ENCODE measurements at regions not wholly inside any gene's neighbourhood (a gene's known extent, or its start where the extent isn't known, plus 50 kb on each side); places are given as distances from the start of the nearest gene placed in this dataset.

DNA sequence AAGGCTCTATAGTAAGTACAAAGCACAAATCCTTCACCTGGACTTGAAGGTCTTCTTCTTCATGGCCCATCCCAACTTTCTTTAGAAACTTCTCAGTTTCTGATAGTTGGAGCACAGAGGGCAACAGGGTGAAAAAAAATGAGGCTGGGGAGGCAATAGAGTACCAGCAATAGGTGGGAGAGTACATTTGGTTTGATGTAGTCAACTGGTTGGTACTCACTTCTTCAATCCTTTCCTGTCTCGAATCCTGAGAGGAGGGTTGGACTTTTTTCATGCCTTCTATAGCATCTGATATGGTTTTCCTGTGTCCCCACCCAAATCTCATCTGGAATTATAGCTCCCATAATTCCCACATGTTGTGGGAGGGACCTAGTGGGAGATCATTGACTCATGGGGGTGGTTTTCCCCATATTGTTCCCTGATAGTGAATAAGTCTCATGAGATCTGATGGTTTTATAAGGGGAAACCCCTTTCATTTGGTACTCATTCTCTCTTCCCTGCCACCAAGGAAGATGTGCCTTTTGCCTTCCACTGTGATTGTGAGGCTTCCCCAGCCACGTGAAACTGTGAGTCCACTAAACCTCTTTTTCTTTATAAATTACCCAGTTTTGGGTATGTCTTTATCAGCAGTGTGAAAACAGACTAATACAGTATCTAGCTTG, 75.9 kb upstream of the LCLAT1 start:
- H3K27ac Mint-ChIP-seq: no peak overlapping the region
- H3K4me3 ChIP-seq (ENCODE audit: low read length): no peak overlapping the region
- peaks cover 3% of the 10 kb centered on the region for H3K27me3 Mint-ChIP-seq (ENCODE audit: insufficient read depth)
- WGBS, 2 experiments (ENCODE audit: insufficient coverage in 1 of 2, insufficient read length in 1 of 2): 78% methylated on average over 2 of the region's 2 CpGs; no CpG with 5 or more reads in 1 of the 2 experiments
- H3K27me3 ChIP-seq (ENCODE audit: control insufficient read depth, insufficient read depth, low read length, poor library complexity, severe bottlenecking): no peaks in the 10 kb centered on the region
- no peaks in the 10 kb centered on the region for H3K9me3 ChIP-seq (ENCODE audit: control insufficient read depth, low read length)
- H3K27ac ChIP-seq (ENCODE audit: low read depth, low read length): no peak overlapping the region
- no peaks in the 10 kb centered on the region for H3K9me3 Mint-ChIP-seq
- no peaks in the 10 kb centered on the region for H3K4me1 ChIP-seq (ENCODE audit: control insufficient read depth, insufficient read depth, low read length)
- no peak overlapping the region for H3K4me3 Mint-ChIP-seq
- DNase-seq: no peak
- no peaks in the 10 kb centered on the region for H3K36me3 ChIP-seq (ENCODE audit: control insufficient read depth, insufficient read depth, low read length)
- TF ChIP-seq, protein P1, sequence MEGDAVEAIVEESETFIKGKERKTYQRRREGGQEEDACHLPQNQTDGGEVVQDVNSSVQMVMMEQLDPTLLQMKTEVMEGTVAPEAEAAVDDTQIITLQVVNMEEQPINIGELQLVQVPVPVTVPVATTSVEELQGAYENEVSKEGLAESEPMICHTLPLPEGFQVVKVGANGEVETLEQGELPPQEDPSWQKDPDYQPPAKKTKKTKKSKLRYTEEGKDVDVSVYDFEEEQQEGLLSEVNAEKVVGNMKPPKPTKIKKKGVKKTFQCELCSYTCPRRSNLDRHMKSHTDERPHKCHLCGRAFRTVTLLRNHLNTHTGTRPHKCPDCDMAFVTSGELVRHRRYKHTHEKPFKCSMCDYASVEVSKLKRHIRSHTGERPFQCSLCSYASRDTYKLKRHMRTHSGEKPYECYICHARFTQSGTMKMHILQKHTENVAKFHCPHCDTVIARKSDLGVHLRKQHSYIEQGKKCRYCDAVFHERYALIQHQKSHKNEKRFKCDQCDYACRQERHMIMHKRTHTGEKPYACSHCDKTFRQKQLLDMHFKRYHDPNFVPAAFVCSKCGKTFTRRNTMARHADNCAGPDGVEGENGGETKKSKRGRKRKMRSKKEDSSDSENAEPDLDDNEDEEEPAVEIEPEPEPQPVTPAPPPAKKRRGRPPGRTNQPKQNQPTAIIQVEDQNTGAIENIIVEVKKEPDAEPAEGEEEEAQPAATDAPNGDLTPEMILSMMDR (conservative IDR thresholded peaks at IDR 0.05): no peak
- H3K9ac ChIP-seq (ENCODE audit: extremely low read depth, low read length, poor library complexity, severe bottlenecking): no peak overlapping the region
- H3K36me3 Mint-ChIP-seq (ENCODE audit: low read depth): no peaks in the 10 kb centered on the region
- no peaks in the 10 kb centered on the region for H3K4me1 Mint-ChIP-seq

DNA sequence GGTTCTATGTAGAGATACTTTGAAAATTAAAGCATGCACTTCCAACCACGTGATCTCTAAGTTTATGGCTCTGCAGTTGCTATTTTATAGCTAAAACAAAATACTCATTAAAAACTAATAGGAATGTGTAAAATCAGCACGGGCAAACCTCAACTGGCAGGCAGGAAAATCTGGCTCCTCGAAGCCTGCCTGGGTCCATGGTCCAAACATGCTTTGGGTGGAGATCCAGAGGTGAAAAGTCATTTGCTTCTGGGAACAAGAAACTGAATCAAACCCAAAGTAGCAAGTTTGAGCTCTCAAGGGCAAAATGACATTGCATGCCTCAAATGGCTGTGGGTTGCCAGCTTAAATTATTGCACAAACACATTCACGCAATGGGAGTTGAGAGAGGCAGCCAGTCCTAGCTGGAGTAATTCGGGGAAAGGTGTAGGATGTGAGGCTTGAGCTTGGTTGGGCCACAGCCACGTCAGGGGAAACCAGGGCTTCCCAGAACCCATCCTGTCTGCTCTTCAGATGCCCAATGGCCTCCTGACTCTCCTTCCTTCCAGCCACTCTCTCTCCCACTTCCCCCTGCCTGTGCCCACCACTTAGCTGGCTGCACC, 75.2 kb upstream of the LCLAT1 start:
- 92 to 100% methylated on average over 4 to 6 of the region's 6 CpGs for WGBS, 2 experiments (ENCODE audit: insufficient coverage in 1 of 2, insufficient read length in 1 of 2)
- no peaks in the 10 kb centered on the region for H3K9me3 ChIP-seq (ENCODE audit: control insufficient read depth, low read length)
- DNase-seq: no peak
- H3K27me3 ChIP-seq (ENCODE audit: control insufficient read depth, insufficient read depth, low read length, poor library complexity, severe bottlenecking): no peaks in the 10 kb centered on the region
- H3K9me3 Mint-ChIP-seq: no peaks in the 10 kb centered on the region
- H3K36me3 Mint-ChIP-seq (ENCODE audit: low read depth): no peaks in the 10 kb centered on the region
- no peak overlapping the region for H3K27ac Mint-ChIP-seq
- H3K4me1 Mint-ChIP-seq: no peaks in the 10 kb centered on the region
- H3K27ac ChIP-seq (ENCODE audit: low read depth, low read length): no peak overlapping the region
- no peak overlapping the region for H3K9ac ChIP-seq (ENCODE audit: extremely low read depth, low read length, poor library complexity, severe bottlenecking)
- no peak overlapping the region for H3K4me3 ChIP-seq (ENCODE audit: low read length)
- H3K36me3 ChIP-seq (ENCODE audit: control insufficient read depth, insufficient read depth, low read length): no peaks in the 10 kb centered on the region
- peaks cover 3% of the 10 kb centered on the region for H3K27me3 Mint-ChIP-seq (ENCODE audit: insufficient read depth)
- H3K4me3 Mint-ChIP-seq: no peak overlapping the region
- TF ChIP-seq, protein P1 (conservative IDR thresholded peaks at IDR 0.05): no peak
- H3K4me1 ChIP-seq (ENCODE audit: control insufficient read depth, insufficient read depth, low read length): no peaks in the 10 kb centered on the region

DNA sequence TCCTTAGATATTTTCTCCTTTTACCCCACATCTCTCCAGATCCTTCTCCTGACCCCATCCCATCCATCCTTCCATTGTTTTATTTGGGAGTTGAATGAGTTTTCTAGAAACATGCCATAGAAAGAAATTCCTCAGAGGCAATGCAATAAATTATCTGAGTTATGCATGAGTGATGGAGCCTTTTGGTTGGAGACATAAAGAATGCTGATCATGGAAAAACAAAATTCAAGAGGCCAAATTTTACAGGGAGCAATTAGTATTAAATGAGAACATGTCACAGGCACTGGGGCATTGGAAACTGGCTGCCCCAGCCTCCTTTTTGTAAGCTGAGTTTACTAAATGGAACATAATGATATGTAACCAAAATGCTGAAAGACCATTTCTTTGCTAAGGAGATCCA, 74.2 kb upstream of the LCLAT1 start:
- Histone ChIP-seq H3K9me3 (ENCODE audit: control insufficient read depth, low read length) (no peaks in the 10 kb centered on the region), H3K4me3 (ENCODE audit: low read length) (no peak overlapping the region), H3K27me3 (ENCODE audit: control insufficient read depth, insufficient read depth, low read length, poor library complexity, severe bottlenecking) (no peaks in the 10 kb centered on the region), H3K4me1 (ENCODE audit: control insufficient read depth, insufficient read depth, low read length) (no peaks in the 10 kb centered on the region), H3K9ac (ENCODE audit: extremely low read depth, low read length, poor library complexity, severe bottlenecking) (no peak overlapping the region), H3K36me3 (ENCODE audit: control insufficient read depth, insufficient read depth, low read length) (no peaks in the 10 kb centered on the region), H3K27ac (ENCODE audit: low read depth, low read length) (no peak overlapping the region)
- no peaks in the 10 kb centered on the region for H3K9me3 Mint-ChIP-seq
- TF ChIP-seq, protein P1 (conservative IDR thresholded peaks at IDR 0.05): no peak
- H3K36me3 Mint-ChIP-seq (ENCODE audit: low read depth): no peaks in the 10 kb centered on the region
- H3K27me3 Mint-ChIP-seq (ENCODE audit: insufficient read depth): peaks cover 4% of the 10 kb centered on the region
- DNase-seq: no peak
- no peak overlapping the region for H3K27ac Mint-ChIP-seq
- H3K4me3 Mint-ChIP-seq: no peak overlapping the region
- H3K4me1 Mint-ChIP-seq: no peaks in the 10 kb centered on the region

All from endodermal cell (in vitro differentiated cells).